H1 (cell line): ENCODE measurements at regions not wholly inside any gene's neighbourhood (a gene's known extent, or its start where the extent isn't known, plus 50 kb on each side); places are given as distances from the start of the nearest gene placed in this dataset.

ENCODE experiments used
- CTCF ChIA-PET: fragments of 300-600 bp; sonication (Branson Sonifier 250); formaldehyde crosslinking; loops from one replicate; lab custom pipeline; 2021; ENCODE audit not compliant: partially characterized antibody; lab: Charles Lee
- POLR2A ChIA-PET: fragments of 300-600 bp; sonication (Branson Sonifier 250); formaldehyde crosslinking; loops from one replicate; lab custom pipeline; 2021; ENCODE audit warnings: inconsistent platforms; ENCODE audit not compliant: partially characterized antibody; lab: Charles Lee
- DNase-seq, 2 experiments: peaks; one replicate each; pipeline versions ENCODE4 v3.0.0 to v3.0.0-alpha.2; 2010 to 2022; ENCODE audit warnings: low spot score in 2 of 2, low read depth in 1 of 2, mixed read lengths in 1 of 2
- FAIRE-seq: peaks from 2 replicates; lab custom pipeline; 2011; peaks lifted over from hg19 to GRCh38; lab: Jason Lieb, UNC
- H2AFZ ChIP-seq: 2 replicates; pipeline ENCODE4 v1.8.1; 2012; ENCODE audit warnings: low read length, inconsistent platforms
- H2AK5ac ChIP-seq: 2 replicates; pipeline ENCODE4 v1.6.1; 2013; ENCODE audit warnings: low read depth, low read length
- H2BK120ac ChIP-seq: replicated peaks from 2 replicates; pipeline ENCODE3; 2013; ENCODE audit warnings: low read depth, low read length, inconsistent platforms
- H2BK12ac ChIP-seq: 2 replicates; pipeline ENCODE4 v1.6.1; 2013; ENCODE audit warnings: low read depth, low read length
- H2BK15ac ChIP-seq: 2 replicates; pipeline ENCODE4 v1.6.1; 2013; ENCODE audit warnings: low read length
- H2BK20ac ChIP-seq: 2 replicates; pipeline ENCODE4 v1.6.1; 2013; ENCODE audit warnings: low read length
- H2BK5ac ChIP-seq: 2 replicates; pipeline ENCODE4 v1.6.1; 2013; ENCODE audit warnings: low read depth, low read length
- H3K14ac ChIP-seq: 2 replicates; pipeline ENCODE4 v1.6.1; 2013; ENCODE audit warnings: inconsistent platforms; ENCODE audit not compliant: insufficient read length
- H3K18ac ChIP-seq: 2 replicates; pipeline ENCODE4 v1.6.1; 2013; ENCODE audit warnings: low read length; ENCODE audit errors: extremely low read depth
- H3K23ac ChIP-seq: 2 replicates; pipeline ENCODE4 v1.6.1; 2013; ENCODE audit warnings: inconsistent platforms; ENCODE audit not compliant: insufficient read length
- H3K23me2 ChIP-seq: 2 replicates; pipeline ENCODE4 v1.6.1; 2013; ENCODE audit warnings: low read depth, low read length
- H3K27ac ChIP-seq: 2 replicates; pipeline ENCODE4 v1.6.1; 2011; ENCODE audit warnings: low read depth, low read length, inconsistent platforms
- H3K27me3 ChIP-seq, 4 experiments: replicated peaks in 1 of 4; 1 replicate in 1 of 4; 2 replicates in 3 of 4; pipeline versions ENCODE4 v1.6.1 to v1.8.1; 2011 to 2013; ENCODE audit warnings: low read length in 3 of 4, mild to moderate bottlenecking in 3 of 4, inconsistent platforms in 2 of 4, mixed read lengths in 2 of 4, moderate library complexity in 1 of 4; ENCODE audit not compliant: control insufficient read depth in 3 of 4, insufficient read depth in 3 of 4; ENCODE audit errors: extremely low read depth in 1 of 4
- H3K36me3 ChIP-seq, 4 experiments: 2 replicates each; pipeline versions ENCODE4 v1.6.1 to v1.8.1; 2011 to 2013; ENCODE audit warnings: mild to moderate bottlenecking in 4 of 4, low read length in 3 of 4, moderate library complexity in 2 of 4, control low read depth in 1 of 4, inconsistent platforms in 1 of 4; ENCODE audit not compliant: insufficient read depth in 4 of 4, control insufficient read depth in 2 of 4
- H3K4ac ChIP-seq: replicated peaks from 2 replicates; pipeline ENCODE3; 2013; ENCODE audit warnings: low read length, low read depth, mixed read lengths, inconsistent platforms; ENCODE audit not compliant: insufficient read length
- H3K4me1 ChIP-seq, 4 experiments: replicated peaks in 1 of 4; 1 replicate in 1 of 4; 2 replicates in 3 of 4; pipeline versions ENCODE4 v1.6.1 to v1.8.1; 2011 to 2013; ENCODE audit warnings: low read length in 3 of 4, inconsistent platforms in 2 of 4, mixed read lengths in 1 of 4; ENCODE audit not compliant: insufficient read depth in 4 of 4, control insufficient read depth in 3 of 4
- H3K4me2 ChIP-seq, 2 experiments: 2 replicates each; pipeline versions ENCODE4 v1.6.1 to v1.8.1; 2011 to 2013; ENCODE audit warnings: low read depth in 2 of 2, low read length in 2 of 2, control low read depth in 1 of 2, inconsistent platforms in 1 of 2, mild to moderate bottlenecking in 1 of 2; ENCODE audit not compliant: insufficient read depth in 1 of 2
- H3K4me3 ChIP-seq, 4 experiments: fragments of 200-600, 300-600 bp in 1 of 4; sonication (generic), shearing (Covaris generic), sonication (Bioruptor Twin) in 1 of 4; 2 replicates each; pipeline versions ENCODE4 v1.5.1 to v1.8.1; 2011 to 2016; ENCODE audit warnings: low read length in 4 of 4, low read depth in 3 of 4, control low read depth in 2 of 4, inconsistent platforms in 2 of 4, mild to moderate bottlenecking in 2 of 4, mixed read lengths in 1 of 4, moderate library complexity in 1 of 4; ENCODE audit not compliant: insufficient read depth in 2 of 4; ENCODE audit errors: extremely low read depth in 1 of 4
- H3K56ac ChIP-seq: replicated peaks from 2 replicates; pipeline ENCODE3; 2013; ENCODE audit warnings: low read depth, mild to moderate bottlenecking, mixed read lengths, low read length, inconsistent platforms; ENCODE audit not compliant: insufficient read length
- H3K79me1 ChIP-seq: 2 replicates; pipeline ENCODE4 v1.6.1; 2013; ENCODE audit warnings: low read depth, low read length, control low read depth
- H3K79me2 ChIP-seq, 2 experiments: 2 replicates each; pipeline versions ENCODE4 v1.6.1 to v1.8.1; 2012 to 2013; ENCODE audit warnings: low read length in 2 of 2, mild to moderate bottlenecking in 2 of 2, inconsistent platforms in 1 of 2; ENCODE audit not compliant: insufficient read depth in 2 of 2, control insufficient read depth in 1 of 2
- H3K9ac ChIP-seq, 4 experiments: replicated peaks in 1 of 4; 1 replicate in 1 of 4; 2 replicates in 3 of 4; pipeline versions ENCODE4 v1.6.1 to v1.8.1; 2011 to 2013; ENCODE audit warnings: low read depth in 3 of 4, low read length in 3 of 4, control low read depth in 2 of 4, mild to moderate bottlenecking in 2 of 4, moderate library complexity in 2 of 4, inconsistent platforms in 1 of 4; ENCODE audit errors: extremely low read depth in 1 of 4
- H3K9me3 ChIP-seq, 2 experiments: 2 replicates each; pipeline versions ENCODE4 v1.6.1 to v1.8.1; 2012 to 2013; ENCODE audit warnings: mild to moderate bottlenecking in 2 of 2, moderate library complexity in 2 of 2, control low read depth in 1 of 2, inconsistent platforms in 1 of 2, low read depth in 1 of 2, low read length in 1 of 2, mixed read lengths in 1 of 2; ENCODE audit not compliant: insufficient read depth in 2 of 2
- H4K20me1 ChIP-seq, 2 experiments: replicated peaks in 1 of 2; 2 replicates each; pipeline versions ENCODE3 to v1.8.1; 2011 to 2013; ENCODE audit warnings: inconsistent platforms in 2 of 2, low read length in 2 of 2, mild to moderate bottlenecking in 1 of 2; ENCODE audit not compliant: insufficient read depth in 2 of 2, control insufficient read depth in 1 of 2
- H4K5ac ChIP-seq: 2 replicates; pipeline ENCODE4 v1.6.1; 2013; ENCODE audit warnings: low read length, low read depth, mixed read lengths, inconsistent platforms; ENCODE audit not compliant: insufficient read length
- H4K8ac ChIP-seq: 2 replicates; pipeline ENCODE4 v1.8.0; 2013; ENCODE audit warnings: mild to moderate bottlenecking, moderate library complexity, low read length, inconsistent platforms; ENCODE audit not compliant: insufficient read depth; ENCODE audit errors: extremely low read depth
- H4K91ac ChIP-seq: replicated peaks from 2 replicates; pipeline ENCODE3; 2013; ENCODE audit warnings: low read length, mixed read lengths, inconsistent platforms; ENCODE audit not compliant: insufficient read length
- CTBP2 ChIP-seq: IDR thresholded peaks from 2 replicates; pipeline ENCODE4 v1.7.0; 2011; ENCODE audit warnings: borderline replicate concordance, mild to moderate bottlenecking, moderate library complexity, mixed read lengths, low read length; ENCODE audit not compliant: insufficient read depth, insufficient read length
- EP300 ChIP-seq, 2 experiments: IDR thresholded peaks; 1 replicate in 1 of 2; 2 replicates in 1 of 2; pipeline ENCODE4 v1.6.1; 2011 to 2012; ENCODE audit warnings: low read depth in 2 of 2, low read length in 2 of 2, mild to moderate bottlenecking in 2 of 2, borderline replicate concordance in 1 of 2, inconsistent platforms in 1 of 2, moderate library complexity in 1 of 2
- RAD21 ChIP-seq, 2 experiments: IDR thresholded peaks in 1 of 2; conservative IDR thresholded peaks in 1 of 2; 2 replicates each; pipeline ENCODE4 v1.6.1; 2011; ENCODE audit warnings: low read depth in 2 of 2, low read length in 2 of 2, improper control_type of control experiment in 1 of 2, inconsistent platforms in 1 of 2, mild to moderate bottlenecking in 1 of 2, moderate library complexity in 1 of 2
- RBBP5 ChIP-seq: IDR thresholded peaks from 2 replicates; pipeline ENCODE4 v1.7.1; 2012; ENCODE audit warnings: low read depth, mild to moderate bottlenecking, inconsistent platforms, low read length, moderate library complexity, borderline replicate concordance
- SIN3A ChIP-seq, 2 experiments: IDR thresholded peaks in 1 of 2; conservative IDR thresholded peaks in 1 of 2; 2 replicates each; pipeline ENCODE4 v1.6.1; 2011 to 2012; ENCODE audit warnings: low read length in 2 of 2, improper control_type of control experiment in 1 of 2, low read depth in 1 of 2, mild to moderate bottlenecking in 1 of 2
- WGBS, 2 experiments: shearing (Covaris generic) in 1 of 2; methylation state at CpG; one replicate each; pipeline versions ENCODE4 v1.1.6 to v1.1.7; 2013 to 2015; ENCODE audit warnings: low lambda C conversion rate in 2 of 2, mixed read lengths in 2 of 2, inconsistent platforms in 1 of 2, low coverage in 1 of 2, missing lambda C conversion rate in 1 of 2; ENCODE audit not compliant: insufficient replicate concordance in 2 of 2, insufficient coverage in 1 of 2, insufficient read length in 1 of 2; ENCODE audit errors: extremely low coverage in 1 of 2, missing lambda C conversion rate in 1 of 2; 5-methylcytosine and 5-hydroxymethylcytosine counted together
- TF ChIP-seq, protein P1 (sequence below): IDR thresholded peaks from 2 replicates; pipeline ENCODE4 v1.6.1; 2012; ENCODE audit warnings: low read length, inconsistent platforms
- TF ChIP-seq, protein P2 (sequence below): IDR thresholded peaks from 2 replicates; pipeline ENCODE4 v1.6.1; 2012; ENCODE audit warnings: inconsistent platforms

DNA sequence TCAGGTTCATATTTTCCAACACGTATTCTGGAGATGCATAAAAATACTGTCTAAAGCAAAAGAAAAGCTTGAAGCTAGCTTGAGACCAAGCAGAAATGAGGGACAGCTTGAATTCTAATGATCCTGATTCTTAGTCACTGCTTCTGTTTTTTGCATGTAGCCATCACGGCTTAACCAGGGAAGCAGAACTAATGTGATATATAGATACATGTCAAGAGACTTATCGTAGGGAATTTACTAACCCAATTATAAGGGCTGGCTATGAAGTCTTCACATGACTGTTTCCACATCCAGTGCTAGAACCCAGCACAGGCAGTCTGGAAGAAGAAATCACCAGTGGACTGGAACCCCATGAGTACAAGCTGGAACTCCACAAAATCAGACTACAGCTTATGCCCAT lies 85.2 kb upstream of the SLIT2 start:
- no peak overlapping the region for H2BK20ac ChIP-seq
- no peak overlapping the region for H3K56ac ChIP-seq
- H3K36me3 ChIP-seq = no peaks in the 10 kb centered on the region
- no peak overlapping the region for H3K4me3 ChIP-seq
- no peak overlapping the region for H3K14ac ChIP-seq
- H3K79me1 ChIP-seq = no peaks in the 10 kb centered on the region
- H3K4me1 ChIP-seq = no peaks in the 10 kb centered on the region
- CTCF ChIA-PET = interaction anchor here (1.2 kb wide), 1 partner anchor 128 kb away, joined by 3 read pairs; no protein-coding TSS in a partner anchor
- H2AK5ac ChIP-seq = no peak overlapping the region
- H3K27ac ChIP-seq = no peak overlapping the region
- WGBS, 2 experiments = 80% methylated on average over 3 of the region's 3 CpGs; no CpG with 5 or more reads in 1 of the 2 experiments
- no peak for FAIRE-seq
- H4K20me1 ChIP-seq = no peaks in the 10 kb centered on the region
- H2BK15ac ChIP-seq = no peak overlapping the region
- H2BK120ac ChIP-seq = no peak overlapping the region
- no peaks in the 10 kb centered on the region for H3K79me2 ChIP-seq
- H2BK12ac ChIP-seq = no peak overlapping the region
- TF ChIP-seq RAD21 (IDR thresholded peaks at IDR 0.05 in 1 of 2, conservative IDR thresholded peaks at IDR 0.05 in 1 of 2; ENCODE audit: low read depth in 2 of 2, low read length in 2 of 2) = no peak
- TF ChIP-seq, protein P1, sequence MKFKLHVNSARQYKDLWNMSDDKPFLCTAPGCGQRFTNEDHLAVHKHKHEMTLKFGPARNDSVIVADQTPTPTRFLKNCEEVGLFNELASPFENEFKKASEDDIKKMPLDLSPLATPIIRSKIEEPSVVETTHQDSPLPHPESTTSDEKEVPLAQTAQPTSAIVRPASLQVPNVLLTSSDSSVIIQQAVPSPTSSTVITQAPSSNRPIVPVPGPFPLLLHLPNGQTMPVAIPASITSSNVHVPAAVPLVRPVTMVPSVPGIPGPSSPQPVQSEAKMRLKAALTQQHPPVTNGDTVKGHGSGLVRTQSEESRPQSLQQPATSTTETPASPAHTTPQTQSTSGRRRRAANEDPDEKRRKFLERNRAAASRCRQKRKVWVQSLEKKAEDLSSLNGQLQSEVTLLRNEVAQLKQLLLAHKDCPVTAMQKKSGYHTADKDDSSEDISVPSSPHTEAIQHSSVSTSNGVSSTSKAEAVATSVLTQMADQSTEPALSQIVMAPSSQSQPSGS = no peak
- TF ChIP-seq RBBP5 = no peak
- TF ChIP-seq SIN3A (conservative IDR thresholded peaks at IDR 0.05 in 1 of 2, IDR thresholded peaks at IDR 0.05 in 1 of 2; ENCODE audit: low read depth in 1 of 2, low read length in 2 of 2) = no peak
- TF ChIP-seq, protein P2, sequence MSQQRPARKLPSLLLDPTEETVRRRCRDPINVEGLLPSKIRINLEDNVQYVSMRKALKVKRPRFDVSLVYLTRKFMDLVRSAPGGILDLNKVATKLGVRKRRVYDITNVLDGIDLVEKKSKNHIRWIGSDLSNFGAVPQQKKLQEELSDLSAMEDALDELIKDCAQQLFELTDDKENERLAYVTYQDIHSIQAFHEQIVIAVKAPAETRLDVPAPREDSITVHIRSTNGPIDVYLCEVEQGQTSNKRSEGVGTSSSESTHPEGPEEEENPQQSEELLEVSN = no peak
- TF ChIP-seq EP300 (IDR thresholded peaks at IDR 0.05; ENCODE audit: borderline replicate concordance in 1 of 2, low read depth in 2 of 2, low read length in 2 of 2) = no peak
- no peak for TF ChIP-seq CTBP2
- H2AFZ ChIP-seq = no peak overlapping the region
- H4K91ac ChIP-seq = no peak overlapping the region
- no peak overlapping the region for H3K23ac ChIP-seq
- H2BK5ac ChIP-seq = no peak overlapping the region
- H3K9ac ChIP-seq = no peak overlapping the region
- H4K5ac ChIP-seq = no peak overlapping the region
- no peaks in the 10 kb centered on the region for H3K23me2 ChIP-seq
- no peak for DNase-seq
- H3K27me3 ChIP-seq = no peaks in the 10 kb centered on the region
- H3K4ac ChIP-seq = no peak overlapping the region
- no peaks in the 10 kb centered on the region for H3K9me3 ChIP-seq
- no peak overlapping the region for H3K4me2 ChIP-seq
- H4K8ac ChIP-seq = no peak overlapping the region
- H3K18ac ChIP-seq = no peak overlapping the region
- POLR2A ChIA-PET = no interaction called here
